ENCODE measurements at regions not wholly inside any gene's neighbourhood (a gene's known extent, or its start where the extent isn't known, plus 50 kb on each side); places are given as distances from the start of the nearest gene placed in this dataset.

DNA sequence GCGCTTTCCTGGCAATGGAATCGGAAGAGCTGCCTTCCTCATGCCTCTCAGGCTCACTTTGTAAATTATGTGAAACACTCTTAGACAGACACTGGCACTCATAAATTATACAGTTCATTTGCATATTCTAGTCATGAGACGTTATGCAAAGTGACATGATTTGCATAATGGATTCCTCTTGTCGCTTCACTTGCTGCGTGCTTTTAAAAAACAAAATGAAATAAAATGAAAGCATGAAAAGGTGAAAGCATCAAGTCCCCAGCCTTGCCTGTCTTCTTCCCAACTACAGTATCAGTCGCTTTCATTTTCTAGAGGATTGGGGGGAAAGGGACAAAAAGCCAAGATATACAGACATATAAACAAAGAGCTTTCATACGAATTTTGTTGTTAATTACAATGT is 252.8 kb upstream of the PMFBP1 start:
- H3K4me3 ChIP-seq (replicated peaks in 1 of 2; ENCODE audit: low read depth in 2 of 2, low read length in 2 of 2), result no peak overlapping the region
- no peak for DNase-seq (ENCODE audit: low read depth in 2 of 2)
- TF ChIP-seq, protein P1, sequence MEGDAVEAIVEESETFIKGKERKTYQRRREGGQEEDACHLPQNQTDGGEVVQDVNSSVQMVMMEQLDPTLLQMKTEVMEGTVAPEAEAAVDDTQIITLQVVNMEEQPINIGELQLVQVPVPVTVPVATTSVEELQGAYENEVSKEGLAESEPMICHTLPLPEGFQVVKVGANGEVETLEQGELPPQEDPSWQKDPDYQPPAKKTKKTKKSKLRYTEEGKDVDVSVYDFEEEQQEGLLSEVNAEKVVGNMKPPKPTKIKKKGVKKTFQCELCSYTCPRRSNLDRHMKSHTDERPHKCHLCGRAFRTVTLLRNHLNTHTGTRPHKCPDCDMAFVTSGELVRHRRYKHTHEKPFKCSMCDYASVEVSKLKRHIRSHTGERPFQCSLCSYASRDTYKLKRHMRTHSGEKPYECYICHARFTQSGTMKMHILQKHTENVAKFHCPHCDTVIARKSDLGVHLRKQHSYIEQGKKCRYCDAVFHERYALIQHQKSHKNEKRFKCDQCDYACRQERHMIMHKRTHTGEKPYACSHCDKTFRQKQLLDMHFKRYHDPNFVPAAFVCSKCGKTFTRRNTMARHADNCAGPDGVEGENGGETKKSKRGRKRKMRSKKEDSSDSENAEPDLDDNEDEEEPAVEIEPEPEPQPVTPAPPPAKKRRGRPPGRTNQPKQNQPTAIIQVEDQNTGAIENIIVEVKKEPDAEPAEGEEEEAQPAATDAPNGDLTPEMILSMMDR (IDR thresholded peaks at IDR 0.05; ENCODE audit: low read depth, low read length), result no peak

DNA sequence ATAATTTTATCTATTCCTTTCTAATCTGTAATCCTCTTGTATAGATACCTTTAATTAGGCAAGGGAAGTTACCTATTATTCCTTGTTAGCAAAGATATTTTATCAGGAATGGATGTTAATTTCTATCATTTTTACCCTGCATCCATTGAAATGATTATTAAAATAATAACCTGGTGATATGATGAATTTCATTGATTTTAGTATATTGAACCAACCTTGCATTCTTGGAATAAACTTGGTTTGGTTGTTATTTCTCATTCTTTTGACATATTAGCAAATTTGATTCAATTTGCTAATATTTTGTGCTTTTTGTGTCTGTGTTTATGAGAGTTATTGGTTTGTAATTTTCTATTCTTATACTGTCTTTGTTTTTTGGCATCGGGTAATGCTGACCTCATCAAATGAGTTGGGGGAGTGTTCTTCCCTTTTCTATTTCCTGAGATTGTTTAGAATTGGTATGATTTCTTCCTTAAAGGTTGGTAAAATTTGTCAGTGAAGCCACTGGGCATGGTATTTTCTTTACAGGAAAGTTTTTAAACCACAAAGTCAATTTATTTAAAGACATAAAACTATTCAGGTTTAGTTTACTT is 250.4 kb upstream of the PMFBP1 start:
- H3K4me3 ChIP-seq (replicated peaks in 1 of 2; ENCODE audit: low read depth in 2 of 2, low read length in 2 of 2), result no peak overlapping the region
- no peak for DNase-seq (ENCODE audit: low read depth in 2 of 2)
- TF ChIP-seq, protein P1 (IDR thresholded peaks at IDR 0.05; ENCODE audit: low read depth, low read length), result no peak

DNA sequence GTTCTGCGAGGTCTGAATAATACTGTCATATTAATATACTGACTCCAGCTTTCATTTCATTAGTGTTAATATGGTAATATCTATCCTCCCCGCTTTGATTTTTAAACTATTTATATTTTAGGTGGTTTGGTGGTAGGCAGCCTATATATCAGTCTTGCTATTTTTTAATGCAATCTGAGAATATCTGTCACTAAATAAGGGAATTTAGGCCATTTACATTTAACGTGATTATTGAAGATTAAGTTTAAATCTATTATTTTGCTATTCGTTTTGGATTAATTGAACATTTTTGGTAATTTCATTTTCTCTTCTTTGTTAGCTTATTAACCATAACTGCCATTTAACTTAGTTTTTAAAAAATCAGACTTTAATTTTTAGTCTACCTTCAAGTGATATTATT is 247.7 kb upstream of the PMFBP1 start:
- H3K4me3 ChIP-seq (replicated peaks in 1 of 2; ENCODE audit: low read depth in 2 of 2, low read length in 2 of 2), result no peak overlapping the region
- DNase-seq (ENCODE audit: low read depth in 2 of 2), result no peak
- TF ChIP-seq, protein P1 (IDR thresholded peaks at IDR 0.05; ENCODE audit: low read depth, low read length), result no peak

DNA sequence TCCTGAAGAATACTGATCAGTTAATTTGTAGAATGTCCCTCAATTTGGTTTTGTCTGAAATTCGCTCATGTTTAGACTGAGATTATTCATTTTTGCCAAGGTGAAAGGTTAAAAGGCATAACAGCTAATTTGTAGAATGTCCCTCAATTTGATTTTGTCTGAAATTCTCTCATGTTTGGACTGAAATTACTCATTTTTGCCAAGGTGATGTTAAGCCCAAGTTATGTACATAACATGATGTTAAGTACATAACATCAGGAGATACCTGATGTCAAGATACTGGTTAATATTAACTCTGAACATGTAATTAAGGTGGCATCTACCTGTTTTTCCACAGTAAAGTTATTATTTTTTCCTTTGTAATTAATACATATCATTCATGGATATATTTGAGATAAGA is 243.4 kb upstream of the PMFBP1 start:
- TF ChIP-seq, protein P1 (IDR thresholded peaks at IDR 0.05; ENCODE audit: low read depth, low read length), result no peak

DNA sequence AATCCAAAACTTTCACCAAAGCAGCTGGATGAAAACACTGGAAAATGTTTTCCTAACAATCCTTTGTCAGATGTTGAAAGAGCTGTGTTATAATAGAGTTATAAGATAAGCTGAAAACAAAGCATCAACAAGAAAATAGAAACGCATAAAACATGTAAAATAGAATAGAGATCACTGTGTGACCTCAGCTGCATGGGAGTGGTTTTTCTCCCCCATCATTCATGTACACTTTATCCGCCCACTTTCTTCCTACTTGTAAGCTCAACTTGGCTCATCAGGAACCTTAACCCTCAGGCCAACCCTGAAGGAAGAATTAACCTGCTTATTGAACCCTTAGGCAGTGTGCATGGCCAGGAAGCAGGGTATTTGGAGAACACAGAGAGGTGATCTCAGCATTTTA is 238.5 kb upstream of the PMFBP1 start:
- no peak for DNase-seq (ENCODE audit: low read depth in 2 of 2)
- TF ChIP-seq, protein P1 (IDR thresholded peaks at IDR 0.05; ENCODE audit: low read depth, low read length), result no peak
- H3K4me3 ChIP-seq (replicated peaks in 1 of 2; ENCODE audit: low read depth in 2 of 2, low read length in 2 of 2), result no peak overlapping the region

More for the DNA sequence above, 243.4 kb upstream of the PMFBP1 start:
- DNase-seq (ENCODE audit: low read depth in 2 of 2), result no peak
- no peak overlapping the region for H3K4me3 ChIP-seq (replicated peaks in 1 of 2; ENCODE audit: low read depth in 2 of 2, low read length in 2 of 2)

DNA sequence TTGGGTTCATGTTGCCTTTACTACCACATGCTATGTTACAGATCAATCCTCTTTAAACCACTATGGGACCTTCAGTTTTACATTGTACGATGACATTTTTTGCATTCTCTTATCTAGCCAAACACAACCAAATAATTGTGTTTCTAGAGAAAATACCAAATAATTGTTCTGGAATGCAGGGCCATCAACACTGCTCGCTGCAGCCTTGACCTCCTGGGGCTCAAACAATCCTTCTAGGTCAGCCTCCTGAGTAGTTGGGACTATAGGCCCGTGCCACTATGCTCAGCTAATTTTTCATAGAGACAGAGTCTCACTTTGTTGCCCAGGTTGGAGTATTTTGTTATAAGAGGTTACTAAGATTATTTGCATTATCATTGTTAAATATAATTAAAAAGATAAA is 237.5 kb upstream of the PMFBP1 start:
- no peak for DNase-seq (ENCODE audit: low read depth in 2 of 2)
- TF ChIP-seq, protein P1 (IDR thresholded peaks at IDR 0.05; ENCODE audit: low read depth, low read length), result no peak

DNA sequence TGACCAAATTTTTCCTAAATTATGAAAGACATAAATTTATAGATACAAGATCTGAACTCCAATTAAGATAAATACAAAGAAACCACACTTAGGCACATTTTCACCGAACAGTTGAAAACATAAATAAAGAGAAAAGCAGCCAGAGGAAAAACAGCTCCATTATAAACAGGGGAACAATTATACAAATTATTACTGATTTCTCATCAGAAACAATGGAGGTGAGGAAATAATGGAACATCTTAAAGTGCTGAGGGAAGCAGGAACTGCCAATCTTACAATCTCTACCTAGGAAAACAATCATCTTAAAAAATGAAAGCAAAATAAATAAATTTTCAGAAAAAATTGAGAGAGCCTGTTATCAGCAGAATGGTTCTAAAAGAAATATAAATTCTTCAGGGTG is 234.4 kb upstream of the PMFBP1 start:
- TF ChIP-seq, protein P1 (IDR thresholded peaks at IDR 0.05; ENCODE audit: low read depth, low read length), result no peak
- DNase-seq (ENCODE audit: low read depth in 2 of 2), result no peak
- no peak overlapping the region for H3K4me3 ChIP-seq (replicated peaks in 1 of 2; ENCODE audit: low read depth in 2 of 2, low read length in 2 of 2)

More for the DNA sequence above, 237.5 kb upstream of the PMFBP1 start:
- no peak overlapping the region for H3K4me3 ChIP-seq (replicated peaks in 1 of 2; ENCODE audit: low read depth in 2 of 2, low read length in 2 of 2)

Data from cardiac fibroblast (primary cell).